Mucosa of rectum (tissue), 2 donors: ENCODE measurements at regions not wholly inside any gene's neighbourhood (a gene's known extent, or its start where the extent isn't known, plus 50 kb on each side); places are given as distances from the start of the nearest gene placed in this dataset.
A peak's percentile ranks its signal among the peaks of the same experiment; 100 is the strongest.
"Not testable (repeated sequence)": the region's sequence is repeated elsewhere in the genome, so short reads cannot be mapped to it uniquely, and the experiment has no call there.

Experiments
- H3K27ac ChIP-seq, 2 donors: one replicate each; pipeline ENCODE4 v1.7.0; 2013; ENCODE audit warnings: inconsistent platforms in 2 of 2, low read depth in 2 of 2, low read length in 2 of 2
- H3K27me3 ChIP-seq, 2 donors: one replicate each; pipeline ENCODE4 v1.7.0; 2013; ENCODE audit warnings: low read length in 2 of 2; ENCODE audit not compliant: control insufficient read depth in 2 of 2, insufficient read depth in 2 of 2
- H3K36me3 ChIP-seq, 2 donors: one replicate each; pipeline ENCODE4 v1.7.0; 2013; ENCODE audit warnings: low read length in 2 of 2; ENCODE audit not compliant: control insufficient read depth in 2 of 2, insufficient read depth in 2 of 2
- H3K4me1 ChIP-seq, 2 donors: one replicate each; pipeline ENCODE4 v1.7.0; 2013; ENCODE audit warnings: low read length in 2 of 2, mild to moderate bottlenecking in 1 of 2; ENCODE audit not compliant: control insufficient read depth in 2 of 2, insufficient read depth in 2 of 2
- H3K4me3 ChIP-seq, 2 donors: one replicate each; pipeline ENCODE4 v1.7.0; 2013; ENCODE audit warnings: low read length in 2 of 2
- H3K9ac ChIP-seq, 2 donors: one replicate each; pipeline ENCODE4 v1.7.0; 2013; ENCODE audit warnings: low read length in 2 of 2, low read depth in 1 of 2, mild to moderate bottlenecking in 1 of 2
- H3K9me3 ChIP-seq, 2 donors: one replicate each; pipeline ENCODE4 v1.7.0; 2013; ENCODE audit warnings: low read length in 2 of 2; ENCODE audit not compliant: control insufficient read depth in 2 of 2
- donor health status: healthy.
- donor health status: Normal muscosa, but diverticular disease.

GRCh38 chr2:38138996-38139395 lies 63.0 kb upstream of the CYP1B1 start:
- Histone ChIP-seq H3K4me3 (no peak overlapping the region), H3K27me3 (no peaks in the 10 kb centered on the region), H3K9me3 (no peaks in the 10 kb centered on the region), H3K4me1 (peaks cover 0 to 2% of the 10 kb centered on the region in 2 donors), H3K9ac (no peak overlapping the region), H3K27ac (no peak overlapping the region), H3K36me3 (no peaks in the 10 kb centered on the region)

GRCh38 chr2:38138419-38138818 lies 62.5 kb upstream of the CYP1B1 start:
- no peak overlapping the region for H3K9ac ChIP-seq
- peaks cover 0 to 2% of the 10 kb centered on the region in 2 donors for H3K4me1 ChIP-seq
- no peak overlapping the region for H3K4me3 ChIP-seq
- H3K27me3 ChIP-seq: no peaks in the 10 kb centered on the region
- H3K9me3 ChIP-seq: no peaks in the 10 kb centered on the region
- H3K36me3 ChIP-seq: no peaks in the 10 kb centered on the region
- H3K27ac ChIP-seq: no peak overlapping the region

GRCh38 chr2:38137958-38138357 lies 62.0 kb upstream of the CYP1B1 start:
- H3K4me1 ChIP-seq, H3K27ac ChIP-seq, H3K9ac ChIP-seq, H3K9me3 ChIP-seq, H3K36me3 ChIP-seq, H3K4me3 ChIP-seq, H3K27me3 ChIP-seq: not testable (repeated sequence)

- Histone ChIP-seq H3K9me3 (peaks cover 0 to 3% of the 10 kb centered on the region in 2 donors), H3K27ac (no peak overlapping the region), H3K36me3 (no peaks in the 10 kb centered on the region), H3K27me3 (no peaks in the 10 kb centered on the region), H3K4me1 (no peaks in the 10 kb centered on the region), H3K4me3 (no peak overlapping the region), H3K9ac (no peak overlapping the region)
Measured at GRCh38 chr2:38131676-38132075, 55.7 kb upstream of the CYP1B1 start.

GRCh38 chr2:38130876-38131275 lies 54.9 kb upstream of the CYP1B1 start:
- no peaks in the 10 kb centered on the region for H3K4me1 ChIP-seq
- peak overlapping the region in 1 of 2 donors; percentile 15 for H3K27ac ChIP-seq
- H3K36me3 ChIP-seq: no peaks in the 10 kb centered on the region
- H3K27me3 ChIP-seq: no peaks in the 10 kb centered on the region
- H3K9ac ChIP-seq: no peak overlapping the region
- H3K9me3 ChIP-seq: peaks cover 0 to 3% of the 10 kb centered on the region in 2 donors
- H3K4me3 ChIP-seq: no peak overlapping the region

GRCh38 chr2:38129987-38130386 lies 54.0 kb upstream of the CYP1B1 start:
- H3K9me3 ChIP-seq: peaks cover 0 to 3% of the 10 kb centered on the region in 2 donors
- H3K4me1 ChIP-seq: peaks cover 0 to 4% of the 10 kb centered on the region in 2 donors
- no peaks in the 10 kb centered on the region for H3K36me3 ChIP-seq
- H3K27ac ChIP-seq: no peak overlapping the region
- H3K4me3 ChIP-seq: no peak overlapping the region
- H3K27me3 ChIP-seq: no peaks in the 10 kb centered on the region
- H3K9ac ChIP-seq: no peak overlapping the region

GRCh38 chr2:38129481-38129880 lies 53.5 kb upstream of the CYP1B1 start:
- Histone ChIP-seq H3K27ac (no peak overlapping the region), H3K4me3 (no peak overlapping the region), H3K4me1 (peaks cover 0 to 8% of the 10 kb centered on the region in 2 donors)

GRCh38 chr2:38128653-38129052 lies 52.7 kb upstream of the CYP1B1 start:
- Histone ChIP-seq H3K9ac (no peak overlapping the region), H3K4me1 (peaks cover 0 to 9% of the 10 kb centered on the region in 2 donors), H3K36me3 (no peaks in the 10 kb centered on the region), H3K4me3 (no peak overlapping the region), H3K27me3 (no peaks in the 10 kb centered on the region), H3K9me3 (peaks cover 0 to 3% of the 10 kb centered on the region in 2 donors), H3K27ac (peak overlapping the region in 1 of 2 donors; percentile 17)

More at GRCh38 chr2:38129481-38129880, 53.5 kb upstream of the CYP1B1 start:
- Histone ChIP-seq H3K36me3 (no peaks in the 10 kb centered on the region), H3K9me3 (peaks cover 0 to 3% of the 10 kb centered on the region in 2 donors), H3K9ac (no peak overlapping the region), H3K27me3 (no peaks in the 10 kb centered on the region)

- Histone ChIP-seq H3K27me3 (no peaks in the 10 kb centered on the region), H3K4me1 (peaks cover 0 to 9% of the 10 kb centered on the region in 2 donors), H3K36me3 (no peaks in the 10 kb centered on the region), H3K9me3 (peaks cover 0 to 3% of the 10 kb centered on the region in 2 donors), H3K27ac (no peak overlapping the region), H3K4me3 (no peak overlapping the region), H3K9ac (no peak overlapping the region)
Measured at GRCh38 chr2:38127277-38127676, 51.3 kb upstream of the CYP1B1 start.

GRCh38 chr2:38125842-38126241 lies 49.9 kb upstream of the CYP1B1 start:
- Histone ChIP-seq H3K36me3 (no peaks in the 10 kb centered on the region), H3K4me1 (peaks cover 0 to 13% of the 10 kb centered on the region in 2 donors), H3K9me3 (peaks cover 0 to 3% of the 10 kb centered on the region in 2 donors), H3K9ac (no peak overlapping the region), H3K27me3 (no peaks in the 10 kb centered on the region), H3K4me3 (no peak overlapping the region), H3K27ac (no peak overlapping the region)
